Upper lobe of left lung (tissue), 4 donors: ENCODE measurements at regions not wholly inside any gene's neighbourhood (a gene's known extent, or its start where the extent isn't known, plus 50 kb on each side); places are given as distances from the start of the nearest gene placed in this dataset.

ENCODE experiments used
- CTCF ChIP-seq, 6 experiments: fragments of 450-650 bp in 4 of 6; fragments of 200-600 bp in 2 of 6; sonication (generic) in 2 of 6; IDR thresholded peaks; one replicate each; pipeline ENCODE4 v1.5.1; 2016 to 2019; ENCODE audit warnings: antibody characterized with exemption in 6 of 6
- EP300 ChIP-seq, 4 donors: sonication (generic); formaldehyde crosslinking; IDR thresholded peaks; one replicate each; pipeline ENCODE4 v1.5.1; 2017; ENCODE audit warnings: antibody characterized with exemption in 4 of 4, control low read depth in 2 of 4
- POLR2A ChIP-seq, 4 donors: fragments of 450-650 bp; IDR thresholded peaks; one replicate each; pipeline ENCODE4 v1.5.1; 2016 to 2017; ENCODE audit warnings: antibody characterized with exemption in 4 of 4, mild to moderate bottlenecking in 2 of 4
- POLR2AphosphoS5 ChIP-seq, 2 donors: sonication (generic); formaldehyde crosslinking; IDR thresholded peaks; one replicate each; pipeline ENCODE4 v1.5.1; 2017; ENCODE audit warnings: antibody characterized with exemption in 2 of 2

GRCh38 chr9:31536471-31536870 lies 848.0 kb upstream of the ACO1 start:
- TF ChIP-seq CTCF (IDR thresholded peaks at IDR 0.05) (no peak), POLR2AphosphoS5 (IDR thresholded peaks at IDR 0.05) (no peak), EP300 (IDR thresholded peaks at IDR 0.05) (no peak), POLR2A (IDR thresholded peaks at IDR 0.05) (no peak)
